H1 (cell line): ENCODE measurements at regions not wholly inside any gene's neighbourhood (a gene's known extent, or its start where the extent isn't known, plus 50 kb on each side); places are given as distances from the start of the nearest gene placed in this dataset.

Experiments used
- CTCF ChIA-PET: fragments of 300-600 bp; sonication (Branson Sonifier 250); formaldehyde crosslinking; loops from one replicate; lab custom pipeline; 2021; ENCODE audit not compliant: partially characterized antibody; lab: Charles Lee
- POLR2A ChIA-PET: fragments of 300-600 bp; sonication (Branson Sonifier 250); formaldehyde crosslinking; loops from one replicate; lab custom pipeline; 2021; ENCODE audit warnings: inconsistent platforms; ENCODE audit not compliant: partially characterized antibody; lab: Charles Lee
- DNase-seq, 2 experiments: peaks; one replicate each; pipeline versions ENCODE4 v3.0.0 to v3.0.0-alpha.2; 2010 to 2022; ENCODE audit warnings: low spot score in 2 of 2, low read depth in 1 of 2, mixed read lengths in 1 of 2
- FAIRE-seq: peaks from 2 replicates; lab custom pipeline; 2011; peaks lifted over from hg19 to GRCh38; lab: Jason Lieb, UNC
- H2AFZ ChIP-seq: 2 replicates; pipeline ENCODE4 v1.8.1; 2012; ENCODE audit warnings: low read length, inconsistent platforms
- H2AK5ac ChIP-seq: 2 replicates; pipeline ENCODE4 v1.6.1; 2013; ENCODE audit warnings: low read depth, low read length
- H2BK120ac ChIP-seq: replicated peaks from 2 replicates; pipeline ENCODE3; 2013; ENCODE audit warnings: low read depth, low read length, inconsistent platforms
- H2BK12ac ChIP-seq: 2 replicates; pipeline ENCODE4 v1.6.1; 2013; ENCODE audit warnings: low read depth, low read length
- H2BK15ac ChIP-seq: 2 replicates; pipeline ENCODE4 v1.6.1; 2013; ENCODE audit warnings: low read length
- H2BK20ac ChIP-seq: 2 replicates; pipeline ENCODE4 v1.6.1; 2013; ENCODE audit warnings: low read length
- H2BK5ac ChIP-seq: 2 replicates; pipeline ENCODE4 v1.6.1; 2013; ENCODE audit warnings: low read depth, low read length
- H3K14ac ChIP-seq: 2 replicates; pipeline ENCODE4 v1.6.1; 2013; ENCODE audit warnings: inconsistent platforms; ENCODE audit not compliant: insufficient read length
- H3K18ac ChIP-seq: 2 replicates; pipeline ENCODE4 v1.6.1; 2013; ENCODE audit warnings: low read length; ENCODE audit errors: extremely low read depth
- H3K23ac ChIP-seq: 2 replicates; pipeline ENCODE4 v1.6.1; 2013; ENCODE audit warnings: inconsistent platforms; ENCODE audit not compliant: insufficient read length
- H3K23me2 ChIP-seq: 2 replicates; pipeline ENCODE4 v1.6.1; 2013; ENCODE audit warnings: low read depth, low read length
- H3K27ac ChIP-seq: 2 replicates; pipeline ENCODE4 v1.6.1; 2011; ENCODE audit warnings: low read depth, low read length, inconsistent platforms
- H3K27me3 ChIP-seq, 4 experiments: replicated peaks in 1 of 4; 1 replicate in 1 of 4; 2 replicates in 3 of 4; pipeline versions ENCODE4 v1.6.1 to v1.8.1; 2011 to 2013; ENCODE audit warnings: low read length in 3 of 4, mild to moderate bottlenecking in 3 of 4, inconsistent platforms in 2 of 4, mixed read lengths in 2 of 4, moderate library complexity in 1 of 4; ENCODE audit not compliant: control insufficient read depth in 3 of 4, insufficient read depth in 3 of 4; ENCODE audit errors: extremely low read depth in 1 of 4
- H3K36me3 ChIP-seq, 4 experiments: 2 replicates each; pipeline versions ENCODE4 v1.6.1 to v1.8.1; 2011 to 2013; ENCODE audit warnings: mild to moderate bottlenecking in 4 of 4, low read length in 3 of 4, moderate library complexity in 2 of 4, control low read depth in 1 of 4, inconsistent platforms in 1 of 4; ENCODE audit not compliant: insufficient read depth in 4 of 4, control insufficient read depth in 2 of 4
- H3K4ac ChIP-seq: replicated peaks from 2 replicates; pipeline ENCODE3; 2013; ENCODE audit warnings: low read length, low read depth, mixed read lengths, inconsistent platforms; ENCODE audit not compliant: insufficient read length
- H3K4me1 ChIP-seq, 4 experiments: replicated peaks in 1 of 4; 1 replicate in 1 of 4; 2 replicates in 3 of 4; pipeline versions ENCODE4 v1.6.1 to v1.8.1; 2011 to 2013; ENCODE audit warnings: low read length in 3 of 4, inconsistent platforms in 2 of 4, mixed read lengths in 1 of 4; ENCODE audit not compliant: insufficient read depth in 4 of 4, control insufficient read depth in 3 of 4
- H3K4me2 ChIP-seq, 2 experiments: 2 replicates each; pipeline versions ENCODE4 v1.6.1 to v1.8.1; 2011 to 2013; ENCODE audit warnings: low read depth in 2 of 2, low read length in 2 of 2, control low read depth in 1 of 2, inconsistent platforms in 1 of 2, mild to moderate bottlenecking in 1 of 2; ENCODE audit not compliant: insufficient read depth in 1 of 2
- H3K4me3 ChIP-seq, 4 experiments: fragments of 200-600, 300-600 bp in 1 of 4; sonication (generic), shearing (Covaris generic), sonication (Bioruptor Twin) in 1 of 4; 2 replicates each; pipeline versions ENCODE4 v1.5.1 to v1.8.1; 2011 to 2016; ENCODE audit warnings: low read length in 4 of 4, low read depth in 3 of 4, control low read depth in 2 of 4, inconsistent platforms in 2 of 4, mild to moderate bottlenecking in 2 of 4, mixed read lengths in 1 of 4, moderate library complexity in 1 of 4; ENCODE audit not compliant: insufficient read depth in 2 of 4; ENCODE audit errors: extremely low read depth in 1 of 4
- H3K56ac ChIP-seq: replicated peaks from 2 replicates; pipeline ENCODE3; 2013; ENCODE audit warnings: low read depth, mild to moderate bottlenecking, mixed read lengths, low read length, inconsistent platforms; ENCODE audit not compliant: insufficient read length
- H3K79me1 ChIP-seq: 2 replicates; pipeline ENCODE4 v1.6.1; 2013; ENCODE audit warnings: low read depth, low read length, control low read depth
- H3K79me2 ChIP-seq, 2 experiments: 2 replicates each; pipeline versions ENCODE4 v1.6.1 to v1.8.1; 2012 to 2013; ENCODE audit warnings: low read length in 2 of 2, mild to moderate bottlenecking in 2 of 2, inconsistent platforms in 1 of 2; ENCODE audit not compliant: insufficient read depth in 2 of 2, control insufficient read depth in 1 of 2
- H3K9ac ChIP-seq, 4 experiments: replicated peaks in 1 of 4; 1 replicate in 1 of 4; 2 replicates in 3 of 4; pipeline versions ENCODE4 v1.6.1 to v1.8.1; 2011 to 2013; ENCODE audit warnings: low read depth in 3 of 4, low read length in 3 of 4, control low read depth in 2 of 4, mild to moderate bottlenecking in 2 of 4, moderate library complexity in 2 of 4, inconsistent platforms in 1 of 4; ENCODE audit errors: extremely low read depth in 1 of 4
- H3K9me3 ChIP-seq, 2 experiments: 2 replicates each; pipeline versions ENCODE4 v1.6.1 to v1.8.1; 2012 to 2013; ENCODE audit warnings: mild to moderate bottlenecking in 2 of 2, moderate library complexity in 2 of 2, control low read depth in 1 of 2, inconsistent platforms in 1 of 2, low read depth in 1 of 2, low read length in 1 of 2, mixed read lengths in 1 of 2; ENCODE audit not compliant: insufficient read depth in 2 of 2
- H4K20me1 ChIP-seq, 2 experiments: replicated peaks in 1 of 2; 2 replicates each; pipeline versions ENCODE3 to v1.8.1; 2011 to 2013; ENCODE audit warnings: inconsistent platforms in 2 of 2, low read length in 2 of 2, mild to moderate bottlenecking in 1 of 2; ENCODE audit not compliant: insufficient read depth in 2 of 2, control insufficient read depth in 1 of 2
- H4K5ac ChIP-seq: 2 replicates; pipeline ENCODE4 v1.6.1; 2013; ENCODE audit warnings: low read length, low read depth, mixed read lengths, inconsistent platforms; ENCODE audit not compliant: insufficient read length
- H4K8ac ChIP-seq: 2 replicates; pipeline ENCODE4 v1.8.0; 2013; ENCODE audit warnings: mild to moderate bottlenecking, moderate library complexity, low read length, inconsistent platforms; ENCODE audit not compliant: insufficient read depth; ENCODE audit errors: extremely low read depth
- H4K91ac ChIP-seq: replicated peaks from 2 replicates; pipeline ENCODE3; 2013; ENCODE audit warnings: low read length, mixed read lengths, inconsistent platforms; ENCODE audit not compliant: insufficient read length
- JUN ChIP-seq: IDR thresholded peaks from 2 replicates; pipeline ENCODE4 v1.6.1; 2011; ENCODE audit warnings: low read depth, mild to moderate bottlenecking, improper control_type of control experiment, low read length
- PHF8 ChIP-seq: fragments of 200-600 bp; sonication (generic); conservative IDR thresholded peaks from 2 replicates; pipeline ENCODE4 v1.7.1; 2012; ENCODE audit warnings: low read depth, mild to moderate bottlenecking, inconsistent platforms, low read length, moderate library complexity
- WGBS, 2 experiments: shearing (Covaris generic) in 1 of 2; methylation state at CpG; one replicate each; pipeline versions ENCODE4 v1.1.6 to v1.1.7; 2013 to 2015; ENCODE audit warnings: low lambda C conversion rate in 2 of 2, mixed read lengths in 2 of 2, inconsistent platforms in 1 of 2, low coverage in 1 of 2, missing lambda C conversion rate in 1 of 2; ENCODE audit not compliant: insufficient replicate concordance in 2 of 2, insufficient coverage in 1 of 2, insufficient read length in 1 of 2; ENCODE audit errors: extremely low coverage in 1 of 2, missing lambda C conversion rate in 1 of 2; 5-methylcytosine and 5-hydroxymethylcytosine counted together

DNA sequence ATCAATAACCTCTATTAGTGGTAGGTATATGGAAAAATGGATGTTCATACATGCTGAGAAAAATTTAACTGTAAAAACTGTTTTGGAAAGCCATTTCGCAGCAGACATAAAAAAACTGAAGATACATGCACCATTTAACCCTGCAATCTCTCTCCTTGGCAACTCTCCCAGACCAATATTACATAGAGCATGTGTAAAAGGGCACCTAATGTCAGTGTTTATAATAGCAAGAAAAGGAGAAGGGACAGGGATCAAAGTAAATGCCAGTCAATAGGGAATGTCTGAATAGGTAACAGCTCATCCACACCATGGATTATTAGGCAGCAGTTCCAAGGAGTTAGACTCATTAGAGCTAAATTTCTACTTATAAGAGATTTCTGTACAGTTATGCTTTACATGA, 77.2 kb downstream of the BTG1 start:
- no peak overlapping the region for H4K91ac ChIP-seq
- no peak overlapping the region for H3K9ac ChIP-seq
- no peak overlapping the region for H2BK15ac ChIP-seq
- no peaks in the 10 kb centered on the region for H4K20me1 ChIP-seq
- H3K4me3 ChIP-seq, result no peak overlapping the region
- no peaks in the 10 kb centered on the region for H3K23me2 ChIP-seq
- H4K8ac ChIP-seq, result no peak overlapping the region
- CTCF ChIA-PET, result interaction anchor here (0.6 to 0.9 kb wide), 2 partner anchors 9 to 19 kb away, joined by 3 read pairs; no protein-coding TSS in a partner anchor
- no peaks in the 10 kb centered on the region for H3K79me2 ChIP-seq
- H2BK120ac ChIP-seq, result no peak overlapping the region
- H3K4me1 ChIP-seq, result no peaks in the 10 kb centered on the region; a peak in 2 of 7 replicates
- no peak overlapping the region for H3K27ac ChIP-seq
- no peak overlapping the region for H3K14ac ChIP-seq
- no peak overlapping the region for H3K18ac ChIP-seq
- H3K27me3 ChIP-seq, result no peaks in the 10 kb centered on the region
- no peak overlapping the region for H2BK5ac ChIP-seq
- FAIRE-seq, result no peak
- no peak overlapping the region for H3K56ac ChIP-seq
- no peak overlapping the region for H3K4ac ChIP-seq
- no peak overlapping the region for H2BK20ac ChIP-seq
- no peak overlapping the region for H2BK12ac ChIP-seq
- H3K23ac ChIP-seq, result no peak overlapping the region
- no peak overlapping the region for H4K5ac ChIP-seq
- no peaks in the 10 kb centered on the region for H3K36me3 ChIP-seq
- H3K4me2 ChIP-seq, result no peak overlapping the region
- H2AFZ ChIP-seq, result no peak overlapping the region
- POLR2A ChIA-PET, result no interaction called here
- WGBS, 2 experiments, result 83% methylated on average over 1 of the region's 1 CpG; no CpG with 5 or more reads in 1 of the 2 experiments
- no peaks in the 10 kb centered on the region for H3K9me3 ChIP-seq
- no peaks in the 10 kb centered on the region for H3K79me1 ChIP-seq
- DNase-seq, result no peak
- H2AK5ac ChIP-seq, result no peak overlapping the region
- TF ChIP-seq PHF8 (no peak), JUN (no peak)
